ENCODE measurements at regions not wholly inside any gene's neighbourhood (a gene's known extent, or its start where the extent isn't known, plus 50 kb on each side); places are given as distances from the start of the nearest gene placed in this dataset.

DNA sequence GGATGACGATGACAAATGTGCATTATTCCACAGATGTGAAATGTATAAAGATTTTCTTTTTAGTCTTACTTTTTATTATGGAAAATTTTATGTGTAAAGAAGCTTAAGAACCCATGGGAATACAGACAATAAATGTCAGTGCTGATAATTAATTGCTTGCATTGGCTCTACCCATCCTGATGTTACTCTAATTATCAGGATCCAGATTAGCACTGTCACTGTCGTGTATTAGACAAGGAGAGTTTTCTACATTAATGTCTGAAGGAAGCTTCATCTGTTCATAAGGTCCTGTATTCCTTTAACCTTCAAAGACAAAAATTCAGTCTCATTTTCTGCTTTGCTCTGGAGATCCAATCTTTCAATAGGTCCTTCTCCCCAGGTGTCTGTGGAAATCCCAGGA lies 259.1 kb upstream of the ADAMTS5 start:
- no peak for DNase-seq (ENCODE audit: low read depth in 4 of 4, low spot score in 3 of 4)

- DNase-seq (ENCODE audit: low read depth in 4 of 4, low spot score in 3 of 4) = no peak
Observed at GRCh38 chr21:27225151-27225550, 258.3 kb upstream of the ADAMTS5 start.

DNA sequence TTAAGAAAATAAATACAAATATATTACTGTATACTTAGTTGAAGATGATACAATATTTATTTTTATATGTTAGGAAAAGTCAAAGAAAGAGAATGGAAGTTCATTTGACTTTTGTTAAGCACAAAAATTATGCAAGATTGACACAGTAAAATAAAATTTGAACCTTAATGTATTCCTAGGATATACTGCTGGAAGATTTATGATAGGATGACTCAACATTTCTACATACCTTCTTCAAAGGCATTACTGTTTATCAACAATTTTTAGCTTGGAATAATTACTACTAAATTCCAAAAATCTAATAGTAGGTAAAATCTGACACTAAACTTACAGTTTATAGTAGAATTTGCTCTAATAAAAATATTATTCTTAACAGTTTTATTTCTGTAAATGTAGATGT lies 257.3 kb upstream of the ADAMTS5 start:
- no peak for DNase-seq (ENCODE audit: low read depth in 4 of 4, low spot score in 3 of 4)

DNA sequence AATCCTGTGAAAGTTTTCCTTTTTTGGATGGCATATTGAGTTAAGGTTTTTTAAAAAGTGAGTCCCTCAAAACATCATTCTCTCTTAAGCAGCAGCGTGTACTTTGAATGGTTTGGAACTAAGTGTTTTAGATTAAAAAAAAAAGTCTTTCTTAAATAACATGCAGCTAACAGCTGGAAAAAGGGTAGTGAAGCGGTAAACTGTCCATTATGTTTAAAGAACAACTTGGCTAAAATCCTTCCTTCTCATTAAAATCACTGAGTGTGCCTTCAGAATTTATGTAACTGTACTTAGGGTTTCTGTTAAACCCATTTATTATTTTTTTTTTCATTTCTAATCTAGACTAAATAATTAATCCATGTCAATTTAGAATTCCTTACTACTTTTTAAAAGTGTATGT lies 254.2 kb upstream of the ADAMTS5 start:
- peak in 1 of 4 donors; percentile 22 for DNase-seq (ENCODE audit: low read depth in 4 of 4, low spot score in 3 of 4)

- DNase-seq (ENCODE audit: low read depth in 4 of 4, low spot score in 3 of 4) = no peak
Observed at GRCh38 chr21:27220416-27220815, 253.5 kb upstream of the ADAMTS5 start.

DNA sequence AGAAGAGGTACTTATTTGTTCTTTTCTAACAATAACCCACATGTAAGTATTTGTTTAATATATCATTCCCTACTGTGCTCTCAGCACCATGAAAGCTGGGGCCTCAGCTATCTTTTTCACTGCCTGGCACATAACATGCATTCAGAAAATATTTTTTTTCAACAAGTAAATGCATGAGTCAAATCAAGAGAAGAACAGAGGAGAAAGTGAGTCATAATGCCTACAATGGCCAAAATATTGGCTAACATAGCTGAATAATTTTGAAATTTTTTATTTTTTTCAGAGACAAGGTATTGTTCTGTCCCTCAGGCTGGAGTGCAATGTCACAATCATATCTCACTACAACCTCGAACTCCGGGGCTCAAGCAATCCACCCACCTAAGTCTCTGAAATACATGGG lies 252.2 kb upstream of the ADAMTS5 start:
- DNase-seq (ENCODE audit: low read depth in 4 of 4, low spot score in 3 of 4) = no peak

DNA sequence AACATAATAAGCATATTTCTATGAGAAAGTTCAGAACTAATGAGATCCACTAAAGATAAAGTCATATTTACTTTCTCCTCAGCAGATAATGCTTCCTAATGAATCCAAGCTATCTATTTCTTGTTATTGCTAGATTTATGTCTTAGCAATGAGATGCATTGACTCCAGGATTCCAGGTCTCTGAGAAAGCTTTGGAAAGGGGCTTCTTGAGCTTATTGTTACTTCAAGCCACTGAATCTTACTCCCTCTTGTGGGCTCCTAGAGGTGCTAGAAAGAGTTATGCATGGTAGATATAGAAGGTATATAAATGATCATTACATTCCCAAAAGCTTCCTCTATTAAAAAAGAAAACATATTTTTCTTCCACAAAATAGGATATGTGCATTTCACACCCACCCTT lies 246.4 kb upstream of the ADAMTS5 start:
- DNase-seq (ENCODE audit: low read depth in 4 of 4, low spot score in 3 of 4) = no peak

DNA sequence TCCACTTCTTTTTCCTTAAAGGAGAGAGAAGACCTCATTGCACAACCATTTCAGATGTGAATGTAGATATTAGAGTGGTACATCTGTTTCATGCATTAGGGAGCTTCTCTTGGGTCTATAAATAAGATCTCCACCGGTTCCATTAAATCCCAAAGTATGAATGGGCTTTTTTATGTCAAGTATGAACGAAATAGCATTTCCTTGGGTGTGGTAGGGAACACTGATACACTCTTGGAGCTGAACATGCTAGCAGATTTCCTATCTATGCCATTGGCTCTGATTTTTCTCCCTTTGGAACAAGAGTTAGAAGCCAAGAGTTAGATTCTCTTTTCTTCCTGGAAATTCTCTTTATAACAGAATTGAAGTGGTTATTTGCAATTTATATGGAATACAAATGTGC lies 245.6 kb upstream of the ADAMTS5 start:
- no peak for DNase-seq (ENCODE audit: low read depth in 4 of 4, low spot score in 3 of 4)

GRCh38 chr21:27209546-27209945 lies 242.7 kb upstream of the ADAMTS5 start:
- no peak for DNase-seq (ENCODE audit: low read depth in 4 of 4, low spot score in 3 of 4)

GRCh38 chr21:27206368-27206982 lies 239.6 kb upstream of the ADAMTS5 start:
- no peak for DNase-seq (ENCODE audit: low read depth in 4 of 4, low spot score in 3 of 4)

DNA sequence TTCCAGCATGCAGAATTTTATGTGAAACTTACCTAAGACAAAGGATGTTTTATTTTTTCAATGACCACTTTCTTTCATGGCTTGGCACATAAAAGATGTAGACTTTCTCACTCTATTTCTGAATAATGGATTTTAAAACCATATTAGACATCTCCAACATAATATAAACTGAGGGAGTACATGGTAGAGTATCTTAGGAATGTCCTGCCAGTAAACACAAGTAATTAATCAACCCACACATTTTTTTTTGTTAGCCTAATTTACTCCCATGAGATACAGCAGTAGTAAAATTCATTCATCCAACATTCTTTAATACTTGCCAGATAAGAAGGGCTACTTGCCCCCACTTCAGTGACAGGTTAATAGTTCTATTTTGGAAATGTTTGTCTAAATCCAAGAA lies 235.4 kb upstream of the ADAMTS5 start:
- no peak for DNase-seq (ENCODE audit: low read depth in 4 of 4, low spot score in 3 of 4)

GRCh38 chr21:27201197-27201596 lies 234.3 kb upstream of the ADAMTS5 start:
- no peak for DNase-seq (ENCODE audit: low read depth in 4 of 4, low spot score in 3 of 4)

DNA sequence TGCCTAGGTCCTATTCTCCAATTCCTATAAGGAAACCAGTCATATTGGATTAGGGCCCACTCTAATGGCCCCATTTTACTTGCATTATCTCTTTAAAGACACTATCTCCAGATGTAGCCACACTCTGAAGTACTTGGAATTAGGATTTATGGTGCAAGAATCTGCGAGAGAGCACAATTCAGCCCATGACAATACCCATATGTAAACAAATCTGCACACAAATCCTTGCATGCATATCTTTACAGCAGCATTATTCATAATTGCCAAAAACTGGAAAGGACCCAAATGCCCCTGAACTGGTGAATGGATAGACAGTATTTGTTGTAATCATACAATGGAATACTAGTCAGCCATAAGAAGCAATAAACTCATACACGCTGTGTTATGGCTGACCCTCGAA lies 229.8 kb upstream of the ADAMTS5 start:
- no peak for DNase-seq (ENCODE audit: low read depth in 4 of 4, low spot score in 3 of 4)

DNA sequence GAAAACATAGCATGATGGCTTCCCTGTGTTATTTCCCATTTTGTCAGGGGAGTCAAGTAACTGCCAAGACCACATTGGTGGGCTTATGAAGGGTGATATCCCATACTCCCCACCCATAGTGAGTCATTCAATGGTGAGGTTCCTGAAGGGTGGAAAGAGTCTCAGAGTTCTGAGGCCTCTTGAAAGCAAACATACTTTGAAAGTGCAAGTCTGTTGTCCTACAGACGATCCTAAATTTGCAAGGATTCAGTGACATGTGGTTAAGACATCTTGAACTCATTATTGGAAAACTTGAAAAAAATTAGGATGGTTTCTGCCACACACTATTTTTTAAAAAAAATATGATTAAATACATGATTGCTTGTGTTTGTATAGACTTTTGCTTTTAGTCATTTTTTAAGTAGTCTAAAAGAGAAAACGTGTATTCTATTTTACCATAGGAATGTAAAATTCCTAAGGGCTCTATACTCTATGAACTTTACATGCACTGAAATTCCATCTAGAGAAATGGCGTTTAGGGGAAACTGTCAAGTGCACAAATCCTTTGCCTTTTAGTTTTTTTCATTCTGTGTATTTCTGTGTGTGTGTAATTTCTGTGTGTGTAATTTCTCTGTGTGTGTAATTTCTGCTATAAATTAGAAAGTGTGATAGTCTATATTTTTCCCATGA lies 225.5 kb upstream of the ADAMTS5 start:
- no peak for DNase-seq (ENCODE audit: low read depth in 4 of 4, low spot score in 3 of 4)

DNA sequence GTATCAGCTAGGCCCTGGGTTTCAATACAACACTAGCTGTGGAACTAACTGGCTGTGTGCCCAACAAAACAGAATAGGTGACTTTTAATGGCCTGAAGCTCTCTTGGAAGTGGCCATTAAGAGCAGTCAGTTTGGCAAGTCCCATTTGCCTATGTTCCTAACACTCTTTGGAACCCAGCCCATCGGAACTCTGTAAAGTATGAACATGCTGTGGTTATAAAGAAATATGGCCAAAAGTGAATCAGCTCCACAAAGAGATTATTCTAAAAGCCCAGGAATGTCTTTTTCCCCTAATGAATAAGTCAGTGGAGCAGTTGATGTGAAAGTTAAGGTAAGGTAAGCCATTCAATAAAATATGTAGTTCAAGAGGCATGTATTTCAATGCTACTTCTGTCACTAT lies 223.7 kb upstream of the ADAMTS5 start:
- DNase-seq (ENCODE audit: low read depth in 4 of 4, low spot score in 3 of 4) = peak; percentile 23 to 39 (median 26)

GRCh38 chr21:27189870-27190269 lies 223.0 kb upstream of the ADAMTS5 start:
- DNase-seq (ENCODE audit: low read depth in 4 of 4, low spot score in 3 of 4) = no peak

DNA sequence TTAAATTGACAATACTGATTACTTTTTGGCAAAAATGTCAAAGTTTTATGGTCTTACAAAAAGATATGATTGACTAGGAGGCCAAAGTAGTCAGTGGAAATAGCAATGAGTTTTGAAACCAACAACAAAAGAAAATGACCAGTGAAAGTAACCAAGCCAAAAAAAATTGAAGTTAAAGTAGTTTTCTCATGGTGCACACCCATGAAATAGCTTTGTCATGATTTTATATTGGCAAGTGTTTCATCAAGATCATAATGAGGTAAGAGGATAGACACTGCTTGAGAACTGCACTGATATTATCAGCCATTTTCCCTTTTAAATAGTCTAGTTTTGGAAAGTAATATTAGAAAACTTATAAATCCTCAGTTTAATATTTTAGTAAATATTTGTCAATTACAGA lies 206.2 kb upstream of the ADAMTS5 start:
- no peak for DNase-seq (ENCODE audit: low read depth in 4 of 4, low spot score in 3 of 4)

DNA sequence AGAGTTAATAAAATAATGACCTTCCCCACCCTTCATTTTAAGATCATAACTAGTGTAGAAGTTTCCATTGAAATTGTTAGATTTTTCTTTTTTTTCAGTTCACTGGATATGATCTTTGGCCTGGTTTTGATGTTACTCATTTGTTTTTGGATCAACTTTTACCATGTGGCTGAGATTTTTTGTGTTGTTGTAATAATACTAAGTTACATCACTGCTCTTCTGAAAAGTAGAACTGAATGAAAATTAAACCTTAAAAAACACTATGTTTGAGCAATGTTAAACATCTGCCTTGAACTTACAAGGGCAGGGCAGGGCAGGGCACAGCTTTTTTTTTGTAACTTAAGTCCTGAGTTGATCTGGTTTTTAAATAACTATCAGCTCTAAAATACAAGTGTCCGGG lies 204.8 kb upstream of the ADAMTS5 start:
- DNase-seq (ENCODE audit: low read depth in 4 of 4, low spot score in 3 of 4) = no peak

- DNase-seq (ENCODE audit: low read depth in 4 of 4, low spot score in 3 of 4) = no peak
Observed at GRCh38 chr21:27168084-27168483, 201.2 kb upstream of the ADAMTS5 start.

- DNase-seq (ENCODE audit: low read depth in 4 of 4, low spot score in 3 of 4) = peak in 2 of 4 donors; percentile 15 to 20
Observed at GRCh38 chr21:27164208-27165177, 197.6 kb upstream of the ADAMTS5 start.

GRCh38 chr21:27158967-27159366 lies 192.1 kb upstream of the ADAMTS5 start:
- DNase-seq (ENCODE audit: low read depth in 4 of 4, low spot score in 3 of 4) = no peak

- DNase-seq (ENCODE audit: low read depth in 4 of 4, low spot score in 3 of 4) = no peak
Observed at GRCh38 chr21:27157097-27157496, 190.2 kb upstream of the ADAMTS5 start.
